NCI-H82 (cell line): ENCODE measurements at regions not wholly inside any gene's neighbourhood (a gene's known extent, or its start where the extent isn't known, plus 50 kb on each side); places are given as distances from the start of the nearest gene placed in this dataset.

Experiments used
- DNase-seq: peaks from one replicate; lab custom pipeline; 2025; lab: John Stamatoyannopoulos, UW

- DNase-seq: no peak
Measured at GRCh38 chr2:173589604-173590275, 235.1 kb downstream of the CDCA7 start.

GRCh38 chr2:173590276-173590861 lies 235.7 kb downstream of the CDCA7 start:
- no peak for DNase-seq

GRCh38 chr2:173593109-173593508 lies 238.4 kb downstream of the CDCA7 start:
- no peak for DNase-seq

DNA sequence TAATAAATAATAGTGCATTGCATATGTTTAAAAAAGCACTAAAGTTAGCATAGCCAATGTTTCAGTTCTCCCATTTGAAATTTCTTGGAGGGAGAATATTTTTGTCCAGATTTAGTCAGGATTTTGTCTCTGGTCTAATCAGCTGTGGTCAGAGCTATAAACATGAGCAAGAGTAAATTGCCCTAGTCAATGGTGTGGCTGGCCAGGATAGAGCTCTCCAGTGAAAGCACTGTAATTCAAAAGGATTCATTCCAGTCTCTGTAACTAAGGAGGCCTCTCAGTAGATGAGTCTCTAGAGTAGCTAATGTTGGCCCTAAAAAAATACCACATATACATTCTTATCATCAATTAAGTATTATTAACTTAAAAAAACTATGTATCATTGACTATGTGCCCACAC lies 241.6 kb downstream of the CDCA7 start:
- no peak for DNase-seq

GRCh38 chr2:173598525-173598924 lies 243.9 kb downstream of the CDCA7 start:
- DNase-seq: no peak

DNA sequence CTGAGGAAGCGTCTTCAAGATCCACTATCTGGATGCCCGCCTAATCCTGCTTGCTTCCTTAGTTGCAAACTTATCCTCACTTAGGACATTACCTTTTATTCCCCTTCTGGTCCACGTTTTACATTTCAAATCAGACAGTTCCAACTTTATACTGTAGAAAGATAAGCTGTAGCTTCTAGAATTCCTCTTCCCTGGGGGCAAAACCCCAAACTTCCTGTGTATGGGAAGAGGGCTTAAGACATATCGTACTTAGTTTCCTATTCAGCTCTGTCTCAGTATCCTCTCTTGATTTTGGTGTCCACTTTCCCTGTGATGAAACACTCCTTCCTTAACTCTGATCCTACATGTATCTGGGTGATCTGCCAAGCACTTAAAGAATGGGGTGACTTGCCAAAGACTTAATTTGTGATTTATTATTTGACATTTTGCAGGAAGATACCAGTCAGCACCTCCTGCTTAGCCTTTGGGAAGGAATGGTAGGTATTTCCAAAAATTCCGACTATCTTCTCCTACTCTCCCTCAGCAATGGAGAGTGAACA lies 245.2 kb downstream of the CDCA7 start:
- DNase-seq: no peak

GRCh38 chr2:173602153-173602795 lies 247.6 kb downstream of the CDCA7 start:
- DNase-seq: no peak

DNA sequence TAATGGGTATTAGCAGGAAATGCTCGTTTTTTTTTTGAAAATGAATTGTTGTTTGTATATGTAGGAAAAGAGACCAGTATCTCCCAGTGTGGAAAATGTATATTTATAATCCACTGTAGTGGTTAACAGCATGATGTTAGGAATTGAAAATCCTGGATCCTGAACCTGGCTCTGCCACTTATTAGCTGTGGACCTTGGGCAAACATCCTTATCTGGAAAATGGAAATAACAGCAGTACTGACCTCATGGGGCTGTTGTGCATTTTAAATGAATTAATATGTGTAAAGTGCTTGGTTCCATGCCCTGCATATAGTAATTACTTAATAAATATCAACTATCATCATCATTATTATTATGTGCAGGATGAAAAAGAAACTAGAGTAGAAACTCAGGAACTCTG lies 251.3 kb downstream of the CDCA7 start:
- no peak for DNase-seq

GRCh38 chr2:173606619-173607248 lies 252.1 kb downstream of the CDCA7 start:
- DNase-seq: no peak

DNA sequence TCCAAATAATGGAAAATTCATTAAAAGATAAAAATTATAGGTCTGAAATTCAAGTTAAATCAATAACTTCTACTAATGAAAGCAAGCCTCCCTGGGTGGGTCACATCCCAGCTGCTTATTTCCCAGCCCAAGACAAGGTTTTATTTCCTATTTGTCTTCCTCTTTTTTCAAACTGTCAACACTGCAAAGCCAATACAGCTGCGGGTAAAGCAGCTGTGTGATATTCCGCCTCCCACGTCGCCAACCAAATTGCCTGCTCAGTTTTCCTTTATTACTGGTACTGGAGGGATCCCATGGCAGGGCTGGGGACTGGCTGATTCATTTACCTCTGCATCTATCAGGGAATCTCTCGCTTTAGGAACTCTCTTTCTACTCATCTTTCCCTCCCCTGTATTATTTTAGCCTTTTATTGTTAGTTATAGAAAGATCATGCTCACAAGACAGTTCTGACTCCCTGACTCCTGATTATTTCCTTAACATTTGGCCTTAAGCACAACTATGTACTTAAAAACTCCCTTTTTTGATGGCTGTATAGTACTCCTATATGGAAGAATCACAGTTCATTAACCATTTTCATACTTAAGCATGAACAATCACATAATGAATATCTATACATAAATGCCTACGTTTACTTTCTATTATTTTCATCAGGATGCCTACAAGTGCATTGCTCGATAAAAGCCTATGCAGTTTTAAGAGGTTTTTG lies 253.1 kb downstream of the CDCA7 start:
- no peak for DNase-seq

GRCh38 chr2:173611121-173611520 lies 256.4 kb downstream of the CDCA7 start:
- no peak for DNase-seq

- no peak for DNase-seq
Measured at GRCh38 chr2:173612354-173612753, 257.7 kb downstream of the CDCA7 start.

DNA sequence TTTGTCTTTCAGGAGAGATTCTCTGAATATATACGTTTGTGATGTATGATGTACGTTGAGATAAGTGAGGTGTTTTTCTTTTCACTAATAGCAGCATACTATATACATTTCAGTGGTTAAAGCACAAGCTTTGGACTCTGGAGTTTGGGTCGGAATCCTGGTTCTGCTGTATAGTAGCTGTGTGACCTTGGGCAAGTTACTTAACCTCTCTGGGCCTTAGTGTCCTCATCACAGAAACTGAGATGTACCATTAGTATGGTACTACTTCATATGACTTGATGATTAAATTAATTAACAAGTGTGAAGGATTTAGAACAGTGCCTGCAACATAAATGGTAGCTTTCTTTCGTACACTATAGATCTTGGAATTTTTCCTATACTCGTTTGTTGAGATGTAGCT lies 258.7 kb downstream of the CDCA7 start:
- DNase-seq: no peak

GRCh38 chr2:173614265-173614930 lies 259.7 kb downstream of the CDCA7 start:
- no peak for DNase-seq

GRCh38 chr2:173623438-173624319 lies 269.0 kb downstream of the CDCA7 start:
- DNase-seq: no peak

DNA sequence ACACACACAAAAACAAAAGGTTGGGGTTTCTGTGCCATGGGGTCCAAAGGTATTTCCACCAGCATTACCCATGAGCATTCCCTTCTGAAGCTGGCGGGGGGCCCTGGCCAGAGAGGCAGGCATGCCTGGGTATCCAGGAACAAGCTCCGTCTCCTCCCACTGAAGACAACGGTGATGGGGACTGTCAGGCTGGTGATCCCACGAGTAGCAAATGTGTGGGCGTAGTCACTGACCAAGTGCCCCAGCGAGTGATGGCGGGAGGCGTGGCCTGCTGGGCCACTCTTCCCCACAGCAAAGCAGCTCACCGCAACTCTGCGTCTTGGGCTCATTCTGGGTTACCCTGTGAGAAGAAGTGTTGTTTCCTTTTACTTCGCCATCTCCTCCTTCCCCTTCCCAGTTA lies 270.6 kb downstream of the CDCA7 start:
- no peak for DNase-seq

GRCh38 chr2:173629076-173629475 lies 274.4 kb downstream of the CDCA7 start:
- no peak for DNase-seq

- no peak for DNase-seq
Measured at GRCh38 chr2:173630425-173631126, 275.9 kb downstream of the CDCA7 start.

DNA sequence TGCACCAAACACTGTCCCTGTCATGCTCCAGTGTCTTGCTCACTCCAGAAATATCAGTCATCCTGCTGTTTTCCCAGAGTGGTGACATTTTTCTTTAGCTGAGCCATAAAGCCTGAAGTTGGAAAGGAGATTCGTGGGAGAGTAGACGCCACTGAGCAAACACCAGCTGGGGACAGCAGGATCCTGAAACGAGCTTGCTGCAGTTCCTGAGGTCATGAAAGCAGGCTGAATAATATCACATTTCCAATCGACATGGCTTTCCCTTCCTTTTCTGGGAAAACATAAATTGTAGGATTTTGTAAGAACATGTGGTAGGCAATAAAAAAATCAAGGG lies 276.4 kb downstream of the CDCA7 start:
- no peak for DNase-seq

- DNase-seq: no peak
Measured at GRCh38 chr2:173644146-173644545, 289.5 kb downstream of the CDCA7 start.
